Fibroblast of skin of back (primary cell): ENCODE measurements at regions not wholly inside any gene's neighbourhood (a gene's known extent, or its start where the extent isn't known, plus 50 kb on each side); places are given as distances from the start of the nearest gene placed in this dataset.

Experiments
- DNase-seq: peaks from one replicate; pipeline ENCODE4 v3.0.0-alpha.2; 2013

DNA sequence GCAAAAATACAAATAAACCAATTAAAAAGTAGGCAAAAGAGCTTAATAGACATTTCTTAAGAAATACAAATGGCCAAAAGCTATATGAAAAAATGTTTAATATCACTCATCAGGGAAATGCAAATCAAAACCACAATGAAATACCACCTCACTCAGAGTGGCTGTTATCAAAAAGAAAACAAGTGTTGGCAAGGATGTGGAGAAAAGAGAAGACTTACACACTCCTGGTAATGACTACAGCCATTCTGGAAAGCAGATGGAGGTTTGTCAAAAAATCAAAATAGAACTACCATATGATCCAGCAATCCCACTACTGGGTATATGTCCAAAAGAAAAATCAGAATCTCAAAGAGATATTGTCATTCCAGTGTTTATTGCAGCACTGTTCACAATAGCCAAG, 223.5 kb upstream of the SLC10A2 start:
- peak; percentile 78 for DNase-seq

- no peak for DNase-seq
Measured at GRCh38 chr13:103288114-103288513, 221.9 kb upstream of the SLC10A2 start.

- DNase-seq = peak; percentile 58
Measured at GRCh38 chr13:103287659-103288058, 221.4 kb upstream of the SLC10A2 start.

- no peak for DNase-seq
Measured at GRCh38 chr13:103284466-103284865, 218.2 kb upstream of the SLC10A2 start.

DNA sequence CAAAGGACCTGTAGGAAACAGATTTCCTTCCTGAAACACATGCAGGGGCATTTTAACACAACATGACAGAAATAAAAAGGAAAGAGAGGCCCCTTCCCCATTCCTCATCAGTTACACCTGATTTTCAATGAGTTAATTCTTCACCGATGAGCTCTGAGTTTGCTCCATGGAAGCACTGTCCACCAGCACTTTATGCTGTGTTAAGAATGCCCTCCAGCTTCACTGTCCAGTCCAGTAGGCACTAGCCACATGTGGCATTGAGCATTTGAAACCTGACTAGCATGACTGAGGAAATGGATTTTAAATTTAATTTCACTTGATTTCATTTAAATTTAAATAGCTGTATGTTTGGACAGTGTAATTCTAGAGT, 217.2 kb upstream of the SLC10A2 start:
- no peak for DNase-seq

GRCh38 chr13:103282571-103283450, 216.6 kb upstream of the SLC10A2 start:
- DNase-seq = peak; percentile 96

DNA sequence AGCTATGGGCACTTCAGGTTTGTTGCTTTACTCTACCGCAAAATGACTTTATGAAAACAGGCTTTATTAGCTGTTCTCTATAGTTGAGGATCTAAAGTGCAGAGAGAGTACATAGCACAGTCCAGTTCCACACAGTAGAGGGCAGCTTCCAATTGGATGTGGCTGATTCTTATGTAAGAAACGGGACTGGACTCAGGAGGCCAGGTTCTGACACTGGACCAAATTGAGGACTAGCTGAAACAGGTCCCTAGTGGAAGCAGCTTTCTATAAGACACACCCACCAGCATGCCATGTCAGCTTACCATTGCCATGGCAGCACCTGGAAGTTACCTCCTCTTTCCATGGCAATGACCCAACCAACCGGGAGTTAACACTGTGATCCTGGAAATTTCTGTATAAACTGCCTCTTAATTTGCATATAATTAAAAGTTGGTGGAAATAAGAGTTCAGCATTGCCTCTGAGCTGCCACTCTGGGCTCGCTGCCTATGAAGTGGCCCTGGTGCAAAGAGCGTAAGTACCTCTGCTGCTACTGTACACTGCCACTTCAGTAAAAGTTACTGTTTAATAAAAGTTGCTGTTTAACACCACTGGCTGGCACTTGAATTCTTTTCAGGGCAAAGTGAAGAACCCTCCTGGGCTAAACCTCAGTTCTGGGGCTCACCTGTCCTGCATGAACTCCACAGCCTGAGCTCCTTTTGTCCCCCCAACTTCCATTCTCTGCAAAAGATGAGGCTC, 211.9 kb upstream of the SLC10A2 start:
- DNase-seq = no peak

- DNase-seq = no peak
Measured at GRCh38 chr13:103276775-103277498, 210.7 kb upstream of the SLC10A2 start.

GRCh38 chr13:103275722-103276121, 209.5 kb upstream of the SLC10A2 start:
- no peak for DNase-seq

GRCh38 chr13:103275081-103275480, 208.9 kb upstream of the SLC10A2 start:
- DNase-seq = no peak

DNA sequence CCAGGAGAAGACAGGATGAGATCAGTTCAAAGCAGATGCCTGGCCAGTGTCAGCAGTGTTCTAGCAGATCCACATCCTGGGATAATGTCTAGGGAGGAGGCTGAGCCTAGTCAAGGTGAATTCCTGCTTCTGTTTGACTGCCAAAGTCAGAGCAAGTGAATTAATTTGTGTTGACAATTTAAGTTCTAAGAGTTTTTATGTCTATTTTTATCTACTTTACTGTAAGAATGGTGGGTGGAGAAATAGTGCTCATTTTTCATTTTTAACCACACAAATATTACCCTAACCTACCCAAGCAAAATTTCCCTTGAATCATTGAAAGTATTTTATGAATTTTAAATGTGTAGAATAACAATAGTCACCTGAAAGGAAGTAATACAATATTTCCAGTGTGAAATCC, 207.6 kb upstream of the SLC10A2 start:
- DNase-seq = no peak

DNA sequence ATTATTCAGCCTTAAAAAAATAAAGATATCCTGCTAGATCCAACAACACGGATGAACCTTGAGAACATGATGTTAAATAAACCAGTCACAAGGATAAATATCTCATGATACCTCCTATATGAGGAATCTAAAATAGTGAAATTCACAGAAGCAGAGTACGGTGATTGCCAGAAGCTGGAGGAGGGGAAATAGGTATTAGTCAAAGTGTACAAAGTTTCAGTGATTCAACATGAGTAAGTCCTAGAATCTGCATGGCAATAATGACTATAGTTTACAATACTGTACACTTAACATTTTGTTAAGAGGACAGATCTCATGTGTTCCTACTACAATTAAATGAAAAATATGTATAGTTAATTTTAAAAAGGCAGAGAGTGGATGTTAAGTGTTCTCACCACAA, 206.6 kb upstream of the SLC10A2 start:
- peak; percentile 16 for DNase-seq

GRCh38 chr13:103263448-103263847, 197.2 kb upstream of the SLC10A2 start:
- DNase-seq = no peak

- DNase-seq = no peak
Measured at GRCh38 chr13:103255587-103256301, 189.5 kb upstream of the SLC10A2 start.

GRCh38 chr13:103250071-103250470, 183.9 kb upstream of the SLC10A2 start:
- DNase-seq = no peak

DNA sequence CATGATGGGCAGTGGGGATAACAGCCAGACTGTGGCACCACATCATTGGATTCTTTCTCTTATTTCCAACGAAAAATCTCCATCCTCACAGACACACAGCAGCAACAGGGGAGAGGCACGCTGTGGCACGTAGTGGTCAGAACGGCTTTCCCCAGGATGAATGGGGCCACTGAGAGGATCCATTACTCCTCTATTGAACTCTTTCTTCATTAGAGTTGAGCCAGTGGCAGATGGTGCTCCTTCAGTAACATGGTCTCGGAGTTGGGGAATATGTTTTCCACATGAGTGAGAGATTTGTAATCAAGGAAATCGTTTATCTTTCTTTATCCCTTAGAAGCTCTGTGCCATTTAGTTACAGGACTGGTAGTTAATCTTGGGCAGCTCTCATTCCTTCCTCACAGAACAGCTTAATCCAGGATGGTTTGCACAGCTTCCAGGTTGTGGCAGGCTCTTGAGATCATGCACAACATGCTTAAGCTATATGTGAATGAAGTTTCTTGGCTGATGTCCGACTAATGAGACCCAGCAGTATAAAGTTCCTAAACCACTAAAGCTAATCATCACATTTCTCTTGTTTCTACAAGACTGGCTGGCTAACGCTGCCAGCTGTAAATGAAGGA, 180.5 kb upstream of the SLC10A2 start:
- DNase-seq = no peak

- no peak for DNase-seq
Measured at GRCh38 chr13:103243495-103243894, 177.3 kb upstream of the SLC10A2 start.

- DNase-seq = no peak
Measured at GRCh38 chr13:103238441-103238840, 172.2 kb upstream of the SLC10A2 start.

- DNase-seq = peak; percentile 5
Measured at GRCh38 chr13:103236213-103236612, 170.0 kb upstream of the SLC10A2 start.

- no peak for DNase-seq
Measured at GRCh38 chr13:103229674-103230073, 163.5 kb upstream of the SLC10A2 start.

GRCh38 chr13:103224804-103225203, 158.6 kb upstream of the SLC10A2 start:
- DNase-seq = no peak

DNA sequence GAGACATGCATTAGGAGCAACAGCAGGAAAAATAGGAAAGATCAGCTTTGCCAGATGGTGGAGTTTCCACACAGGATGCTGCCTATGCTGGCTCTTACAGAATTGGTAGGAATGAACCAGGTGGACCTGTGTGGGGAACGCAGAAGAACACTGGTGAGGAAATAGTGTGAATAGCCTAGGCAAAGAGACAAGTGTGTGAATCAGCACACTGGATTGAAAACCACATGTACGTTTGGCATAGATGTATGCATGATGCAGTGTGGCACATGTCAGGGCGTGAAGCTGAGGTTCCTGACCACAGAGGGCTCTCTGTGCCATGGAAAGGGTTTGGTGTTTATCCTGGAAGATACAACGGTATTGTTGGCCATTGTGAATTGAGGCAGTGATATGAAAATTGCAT, 156.5 kb upstream of the SLC10A2 start:
- no peak for DNase-seq
